ENCODE measurements at regions not wholly inside any gene's neighbourhood (a gene's known extent, or its start where the extent isn't known, plus 50 kb on each side); places are given as distances from the start of the nearest gene placed in this dataset.

- ATAC-seq (no peak), DNase-seq (ENCODE audit: low read depth, low spot score) (no peak)
- CTCF ChIA-PET = no interaction called here
- Histone ChIP-seq H3K4me1 (ENCODE audit: control insufficient read depth, insufficient read depth, low read length) (no peaks in the 10 kb centered on the region), H3K9me3 (ENCODE audit: control insufficient read depth, insufficient read depth, low read depth, low read length) (no peaks in the 10 kb centered on the region), H3K27me3 (ENCODE audit: control insufficient read depth, insufficient read depth, low read length) (no peaks in the 10 kb centered on the region), H3K4me3 (ENCODE audit: low read depth in 2 of 2, low read length in 2 of 2) (no peak overlapping the region), H3K27ac (ENCODE audit: low read length) (no peak overlapping the region), H3K36me3 (ENCODE audit: control insufficient read depth, insufficient read depth, low read length) (no peaks in the 10 kb centered on the region)
- TF ChIP-seq TCF7L2 (IDR thresholded peaks at IDR 0.05; ENCODE audit: low read depth, low read length) = no peak
- TF ChIP-seq CTCF (IDR thresholded peaks at IDR 0.05) = no peak
- no peak for TF ChIP-seq SIN3A (IDR thresholded peaks at IDR 0.05; ENCODE audit: borderline replicate concordance, insufficient read depth, low read depth, low read length)
- no peak for TF ChIP-seq POLR2AphosphoS5 (IDR thresholded peaks at IDR 0.05; ENCODE audit: low read depth, low read length)
- no peak for TF ChIP-seq REST (IDR thresholded peaks at IDR 0.05; ENCODE audit: insufficient read depth in 1 of 2, low read depth in 2 of 2, low read length in 1 of 2)
- in situ Hi-C loops (cut with HindIII; ENCODE audit: low pct_unique_long_range_greater_than_20kb, low sequenced_read_pairs) (no loop called here), intact Hi-C loops (cut with micrococcal nuclease; ENCODE audit: unreplicated experiment) (no loop called here)
- BruUV-seq (replicated peaks) = no TSS peak
- POLR2A ChIA-PET = no interaction called here
Measured at GRCh38 chr12:67837876-67838275, 151.4 kb upstream of the IFNG-AS1 start.

GRCh38 chr12:67842124-67842523 lies 147.1 kb upstream of the IFNG-AS1 start:
- in situ Hi-C loops (cut with HindIII; ENCODE audit: low pct_unique_long_range_greater_than_20kb, low sequenced_read_pairs) (no loop called here), intact Hi-C loops (cut with micrococcal nuclease; ENCODE audit: unreplicated experiment) (no loop called here)
- Histone ChIP-seq H3K9me3 (ENCODE audit: control insufficient read depth, insufficient read depth, low read depth, low read length) (no peaks in the 10 kb centered on the region), H3K4me1 (ENCODE audit: control insufficient read depth, insufficient read depth, low read length) (no peaks in the 10 kb centered on the region), H3K27me3 (ENCODE audit: control insufficient read depth, insufficient read depth, low read length) (no peaks in the 10 kb centered on the region), H3K27ac (ENCODE audit: low read length) (no peak overlapping the region), H3K36me3 (ENCODE audit: control insufficient read depth, insufficient read depth, low read length) (no peaks in the 10 kb centered on the region), H3K4me3 (ENCODE audit: low read depth in 2 of 2, low read length in 2 of 2) (no peak overlapping the region)
- CTCF ChIA-PET = no interaction called here
- DNase-seq (ENCODE audit: low read depth, low spot score) (no peak), ATAC-seq (no peak)
- no TSS peak for BruUV-seq (replicated peaks)
- POLR2A ChIA-PET = no interaction called here
- no peak for TF ChIP-seq TCF7L2 (IDR thresholded peaks at IDR 0.05; ENCODE audit: low read depth, low read length)

GRCh38 chr12:67843257-67843656 lies 146.0 kb upstream of the IFNG-AS1 start:
- no peaks in the 10 kb centered on the region for H3K4me1 ChIP-seq (ENCODE audit: control insufficient read depth, insufficient read depth, low read length)
- ATAC-seq (no peak), DNase-seq (ENCODE audit: low read depth, low spot score) (no peak)
- H3K9me3 ChIP-seq (ENCODE audit: control insufficient read depth, insufficient read depth, low read depth, low read length) = no peaks in the 10 kb centered on the region
- intact Hi-C loops (cut with micrococcal nuclease; ENCODE audit: unreplicated experiment) = no loop called here
- no peak overlapping the region for H3K4me3 ChIP-seq (ENCODE audit: low read depth in 2 of 2, low read length in 2 of 2)
- TF ChIP-seq TCF7L2 (IDR thresholded peaks at IDR 0.05; ENCODE audit: low read depth, low read length) = no peak
- no peak for TF ChIP-seq REST (IDR thresholded peaks at IDR 0.05; ENCODE audit: insufficient read depth in 1 of 2, low read depth in 2 of 2, low read length in 1 of 2)
- no peak for TF ChIP-seq SIN3A (IDR thresholded peaks at IDR 0.05; ENCODE audit: borderline replicate concordance, insufficient read depth, low read depth, low read length)
- TF ChIP-seq POLR2AphosphoS5 (IDR thresholded peaks at IDR 0.05; ENCODE audit: low read depth, low read length) = no peak
- no peak for TF ChIP-seq CTCF (IDR thresholded peaks at IDR 0.05)
- BruUV-seq (replicated peaks) = no TSS peak
- no peaks in the 10 kb centered on the region for H3K36me3 ChIP-seq (ENCODE audit: control insufficient read depth, insufficient read depth, low read length)
- ChIA-PET POLR2A (no interaction called here), CTCF (no interaction called here)
- in situ Hi-C loops (cut with HindIII; ENCODE audit: low pct_unique_long_range_greater_than_20kb, low sequenced_read_pairs) = no loop called here
- no peaks in the 10 kb centered on the region for H3K27me3 ChIP-seq (ENCODE audit: control insufficient read depth, insufficient read depth, low read length)
- no peak overlapping the region for H3K27ac ChIP-seq (ENCODE audit: low read length)
